Fibroblast of lung (primary cell): ENCODE measurements at regions not wholly inside any gene's neighbourhood (a gene's known extent, or its start where the extent isn't known, plus 50 kb on each side); places are given as distances from the start of the nearest gene placed in this dataset.

Experiments used
- CTCF ChIP-seq, 2 donors: IDR thresholded peaks in 1 of 2; conservative IDR thresholded peaks in 1 of 2; 1 replicate in 1 of 2; 2 replicates in 1 of 2; pipeline ENCODE4 v1.5.1; 2011 to 2012; ENCODE audit warnings: low read length in 2 of 2, control low read depth in 1 of 2, inconsistent platforms in 1 of 2, low read depth in 1 of 2, mild to moderate bottlenecking in 1 of 2
- EZH2 ChIP-seq: IDR thresholded peaks from 2 replicates; pipeline ENCODE4 v1.5.1; 2012; ENCODE audit warnings: low read length, control low read depth, mild to moderate bottlenecking; ENCODE audit errors: missing control alignments

GRCh38 chr19:28949027-28949426 lies 263.9 kb downstream of the UQCRFS1 start:
- no peak for TF ChIP-seq CTCF (conservative IDR thresholded peaks at IDR 0.05 in 1 of 2, IDR thresholded peaks at IDR 0.05 in 1 of 2; ENCODE audit: low read depth in 1 of 2, low read length in 2 of 2)
- TF ChIP-seq EZH2: no peak
